Colonic mucosa (tissue), 4 donors: ENCODE measurements at regions not wholly inside any gene's neighbourhood (a gene's known extent, or its start where the extent isn't known, plus 50 kb on each side); places are given as distances from the start of the nearest gene placed in this dataset.
"Not testable (repeated sequence)": the region's sequence is repeated elsewhere in the genome, so short reads cannot be mapped to it uniquely, and the experiment has no call there.

Experiments used
- DNase-seq: peaks from one replicate; pipeline ENCODE4 v3.0.0-alpha.2; 2020
- H3K27ac ChIP-seq: fragments of 200-600 bp; one replicate; pipeline ENCODE4 v1.8.0; 2021
- H3K27me3 ChIP-seq: fragments of 200-600 bp; one replicate; pipeline ENCODE4 v1.8.0; 2021
- H3K36me3 ChIP-seq: fragments of 200-600 bp; one replicate; pipeline ENCODE4 v1.8.0; 2021
- H3K4me1 ChIP-seq: fragments of 200-600 bp; one replicate; pipeline ENCODE4 v1.8.0; 2021; ENCODE audit warnings: mild to moderate bottlenecking
- H3K4me3 ChIP-seq: fragments of 200-600 bp; one replicate; pipeline ENCODE4 v1.8.0; 2021
- H3K9ac ChIP-seq, 2 donors: one replicate each; pipeline ENCODE4 v1.7.0; 2013; ENCODE audit warnings: control low read depth in 2 of 2, low read depth in 2 of 2, low read length in 2 of 2
- H3K9me3 ChIP-seq: fragments of 200-600 bp; one replicate; pipeline ENCODE4 v1.8.0; 2021
- intact Hi-C: fragments of 100-400 bp; cut with DNase I; formaldehyde crosslinking; loops from one replicate; pipeline ENCODE4 v1.14.1; 2022
- TF ChIP-seq, protein P1 (sequence below): fragments of 200-600 bp; IDR thresholded peaks from one replicate; pipeline ENCODE4 v1.8.0; 2022; ENCODE audit warnings: antibody characterized with exemption, mild to moderate bottlenecking
- donor health status: healthy.
- donor health status: DM: no; HTN: no; CAD: no.
- donor health status: DM: no; HTN: no; CAD: no.

DNA sequence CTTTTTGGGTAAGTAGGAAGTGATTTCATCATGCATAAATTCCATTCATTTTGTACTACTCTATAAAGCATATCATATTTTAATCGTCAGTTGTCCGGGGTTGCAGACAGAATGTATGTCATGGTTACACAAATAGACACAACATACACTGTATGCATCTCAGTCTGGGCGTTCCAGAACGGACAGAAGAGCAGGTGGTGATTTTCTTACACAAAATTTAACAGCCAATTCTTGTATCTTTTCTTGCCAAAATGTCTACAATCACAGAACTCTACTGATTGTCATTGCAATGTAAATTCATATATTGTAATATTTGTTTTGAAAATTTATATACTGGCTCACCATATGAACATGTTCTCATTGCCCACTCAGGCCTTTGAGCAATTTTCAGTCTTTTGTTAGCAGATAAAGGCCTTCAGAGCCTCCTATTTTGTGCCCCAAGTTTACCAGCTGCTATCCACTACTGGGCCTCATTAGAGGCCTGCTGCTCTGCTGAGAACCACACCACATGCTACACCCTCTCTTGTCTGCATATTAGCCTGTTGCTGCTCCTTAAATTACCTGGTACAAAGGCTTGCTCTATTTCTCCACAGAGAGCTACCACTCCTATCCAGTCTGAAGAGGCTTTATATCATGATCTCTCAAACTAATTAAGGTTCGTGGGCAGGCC is 61.5 kb downstream of the PRDM13 start:
- no peak for DNase-seq
- H3K27ac ChIP-seq: no peak overlapping the region
- no peaks in the 10 kb centered on the region for H3K27me3 ChIP-seq
- H3K4me1 ChIP-seq: no peaks in the 10 kb centered on the region
- no peak overlapping the region for H3K4me3 ChIP-seq
- TF ChIP-seq, protein P1, sequence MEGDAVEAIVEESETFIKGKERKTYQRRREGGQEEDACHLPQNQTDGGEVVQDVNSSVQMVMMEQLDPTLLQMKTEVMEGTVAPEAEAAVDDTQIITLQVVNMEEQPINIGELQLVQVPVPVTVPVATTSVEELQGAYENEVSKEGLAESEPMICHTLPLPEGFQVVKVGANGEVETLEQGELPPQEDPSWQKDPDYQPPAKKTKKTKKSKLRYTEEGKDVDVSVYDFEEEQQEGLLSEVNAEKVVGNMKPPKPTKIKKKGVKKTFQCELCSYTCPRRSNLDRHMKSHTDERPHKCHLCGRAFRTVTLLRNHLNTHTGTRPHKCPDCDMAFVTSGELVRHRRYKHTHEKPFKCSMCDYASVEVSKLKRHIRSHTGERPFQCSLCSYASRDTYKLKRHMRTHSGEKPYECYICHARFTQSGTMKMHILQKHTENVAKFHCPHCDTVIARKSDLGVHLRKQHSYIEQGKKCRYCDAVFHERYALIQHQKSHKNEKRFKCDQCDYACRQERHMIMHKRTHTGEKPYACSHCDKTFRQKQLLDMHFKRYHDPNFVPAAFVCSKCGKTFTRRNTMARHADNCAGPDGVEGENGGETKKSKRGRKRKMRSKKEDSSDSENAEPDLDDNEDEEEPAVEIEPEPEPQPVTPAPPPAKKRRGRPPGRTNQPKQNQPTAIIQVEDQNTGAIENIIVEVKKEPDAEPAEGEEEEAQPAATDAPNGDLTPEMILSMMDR: no peak
- no peaks in the 10 kb centered on the region for H3K36me3 ChIP-seq
- no peaks in the 10 kb centered on the region for H3K9me3 ChIP-seq
- no peak overlapping the region for H3K9ac ChIP-seq
- intact Hi-C loops: no loop called here

DNA sequence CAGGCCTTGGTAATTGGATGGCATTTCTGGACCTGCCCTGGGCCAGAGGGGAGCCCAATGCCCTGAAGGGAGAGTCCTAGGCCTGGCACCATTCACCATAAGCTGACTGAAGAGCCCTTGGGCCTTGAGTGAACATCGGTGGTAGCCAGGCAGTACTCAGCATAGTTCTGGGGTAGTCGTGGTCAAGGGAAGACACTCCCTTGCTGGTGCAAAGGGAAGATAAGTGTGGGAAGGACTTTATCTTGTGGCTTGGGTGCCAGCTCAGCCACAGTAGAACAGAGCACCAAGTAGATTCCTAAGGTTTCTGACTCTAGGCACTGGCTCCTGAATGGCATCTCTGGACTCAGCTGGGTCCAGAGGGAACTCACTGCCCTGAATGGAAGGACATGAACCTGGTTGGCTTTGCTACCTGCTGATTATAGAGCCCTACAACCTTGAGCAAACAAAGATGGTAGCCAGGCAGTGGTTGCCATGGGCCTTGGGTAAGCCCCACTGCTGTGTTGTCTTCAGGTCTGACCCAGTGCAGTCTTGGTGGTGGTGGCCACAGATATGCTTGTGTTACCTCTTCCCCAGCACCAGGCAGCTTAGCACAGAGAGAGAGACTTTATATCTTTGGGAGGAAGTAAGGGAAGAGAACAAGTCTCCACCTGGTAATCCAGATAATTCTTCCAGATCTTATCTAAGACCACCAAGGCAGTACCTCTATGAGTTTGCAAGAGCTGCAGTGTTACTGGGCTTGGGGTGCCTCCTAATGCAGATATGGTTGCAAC is 83.5 kb downstream of the PRDM13 start:
- intact Hi-C loops: no loop called here
- DNase-seq: no peak
- H3K9me3 ChIP-seq: no peaks in the 10 kb centered on the region
- no peak overlapping the region for H3K27ac ChIP-seq
- H3K4me3 ChIP-seq: no peak overlapping the region
- no peak overlapping the region for H3K9ac ChIP-seq
- TF ChIP-seq, protein P1: no peak
- no peaks in the 10 kb centered on the region for H3K36me3 ChIP-seq
- no peaks in the 10 kb centered on the region for H3K27me3 ChIP-seq
- no peaks in the 10 kb centered on the region for H3K4me1 ChIP-seq

DNA sequence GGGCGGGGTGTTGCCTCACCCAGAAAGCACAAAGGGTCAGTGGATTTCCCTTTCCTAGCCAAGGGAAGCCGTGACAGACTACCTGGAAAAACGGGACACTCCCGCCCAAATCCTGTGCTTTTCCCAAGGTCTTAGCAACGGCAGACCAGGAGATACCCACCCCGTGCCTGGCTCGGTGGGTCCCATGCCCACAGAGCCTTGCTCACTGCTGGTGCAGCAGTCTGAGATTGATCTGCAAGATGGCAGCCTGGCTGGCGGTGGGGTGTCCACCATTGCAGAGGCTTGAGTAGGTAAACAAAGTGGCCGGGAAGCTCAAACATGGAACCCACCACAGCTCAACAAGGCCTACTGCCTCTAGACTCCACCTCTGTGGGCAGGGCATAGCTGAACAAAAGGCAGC is 95.7 kb downstream of the PRDM13 start:
- DNase-seq, H3K9me3 ChIP-seq, H3K27ac ChIP-seq, H3K27me3 ChIP-seq, H3K36me3 ChIP-seq, intact Hi-C loops, H3K4me3 ChIP-seq, H3K4me1 ChIP-seq, H3K9ac ChIP-seq: not testable (repeated sequence)

DNA sequence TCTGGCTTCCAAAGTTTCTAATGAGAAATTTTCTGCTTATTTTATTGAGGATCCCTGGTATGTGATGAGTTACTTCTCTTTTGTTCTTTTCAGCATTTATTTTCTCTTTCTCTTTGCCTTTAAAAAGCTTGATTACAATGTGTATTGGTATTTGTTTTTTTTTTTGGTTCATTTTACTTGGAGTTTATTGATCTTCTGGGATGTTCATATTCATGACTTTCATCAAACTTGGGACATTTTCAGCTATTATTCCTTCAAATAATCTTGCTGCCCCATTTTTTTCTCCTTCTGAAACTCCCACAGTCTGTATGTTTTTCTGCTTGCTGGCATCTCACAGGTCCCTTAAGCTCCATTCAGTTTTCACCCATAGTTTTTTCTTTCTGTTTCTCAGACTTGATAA is 102.4 kb downstream of the PRDM13 start:
- no peak overlapping the region for H3K4me3 ChIP-seq
- no peaks in the 10 kb centered on the region for H3K36me3 ChIP-seq
- TF ChIP-seq, protein P1: no peak
- no peaks in the 10 kb centered on the region for H3K27me3 ChIP-seq
- no peak overlapping the region for H3K9ac ChIP-seq
- no peaks in the 10 kb centered on the region for H3K9me3 ChIP-seq
- H3K4me1 ChIP-seq: no peaks in the 10 kb centered on the region
- no peak for DNase-seq
- H3K27ac ChIP-seq: no peak overlapping the region
- intact Hi-C loops: no loop called here

DNA sequence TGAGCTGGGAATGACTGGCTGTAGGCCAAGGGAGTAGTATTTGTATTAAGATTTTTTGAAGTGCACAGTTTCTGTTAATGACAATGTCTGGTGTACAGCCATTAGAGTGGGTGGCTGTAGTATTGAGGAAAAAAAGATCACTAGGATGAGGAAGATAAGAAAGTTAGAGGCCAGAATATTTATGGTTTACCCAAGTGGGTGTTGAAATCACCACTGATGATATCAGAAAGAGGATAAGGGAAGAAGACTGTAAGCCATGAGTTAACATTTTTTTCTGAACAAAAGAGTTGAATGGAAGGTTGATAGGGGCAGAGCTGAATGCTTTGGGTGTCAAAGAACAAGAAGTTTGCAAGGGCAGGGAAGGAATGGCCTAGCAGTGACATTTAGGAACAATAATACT is 104.7 kb downstream of the PRDM13 start:
- TF ChIP-seq, protein P1: no peak
- Histone ChIP-seq H3K27me3 (no peaks in the 10 kb centered on the region), H3K36me3 (no peaks in the 10 kb centered on the region), H3K9ac (no peak overlapping the region), H3K4me1 (no peaks in the 10 kb centered on the region), H3K27ac (no peak overlapping the region), H3K9me3 (no peaks in the 10 kb centered on the region), H3K4me3 (no peak overlapping the region)
- DNase-seq: no peak
- intact Hi-C loops: no loop called here

DNA sequence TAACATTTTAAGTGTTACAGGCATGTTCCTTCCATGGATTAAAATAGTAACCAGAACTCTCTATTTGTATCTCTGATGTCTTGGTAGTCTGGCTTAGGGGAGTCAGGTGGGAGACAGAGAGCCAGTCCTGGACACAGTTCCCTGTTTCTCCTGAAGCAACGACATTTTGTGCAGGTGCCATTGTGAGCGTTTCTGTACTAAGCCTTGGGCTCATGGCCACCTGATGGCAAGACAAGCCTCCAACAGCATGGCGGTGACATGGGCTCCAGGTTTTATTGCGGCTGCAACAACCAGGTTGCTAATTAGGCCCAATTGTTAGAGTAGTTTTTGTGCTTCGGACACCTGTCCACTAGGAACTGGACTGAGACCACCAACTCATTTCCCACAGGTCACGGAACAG is 105.3 kb downstream of the PRDM13 start:
- Histone ChIP-seq H3K9ac (no peak overlapping the region), H3K36me3 (no peaks in the 10 kb centered on the region), H3K4me3 (no peak overlapping the region), H3K27me3 (no peaks in the 10 kb centered on the region), H3K9me3 (no peaks in the 10 kb centered on the region), H3K4me1 (no peaks in the 10 kb centered on the region), H3K27ac (no peak overlapping the region)
- DNase-seq: no peak
- TF ChIP-seq, protein P1: no peak
- intact Hi-C loops: no loop called here
